SK-N-MC (cell line): ENCODE measurements at regions not wholly inside any gene's neighbourhood (a gene's known extent, or its start where the extent isn't known, plus 50 kb on each side); places are given as distances from the start of the nearest gene placed in this dataset.

Experiments used
- EZH2 ChIP-seq: fragments of 200-600 bp; sonication (generic); IDR thresholded peaks from one replicate; pipeline ENCODE4 v1.6.1; 2017; ENCODE audit warnings: antibody characterized with exemption
- POLR2AphosphoS5 ChIP-seq: IDR thresholded peaks from 2 replicates; pipeline ENCODE4 v1.6.1; 2012; ENCODE audit warnings: mild to moderate bottlenecking, low read depth, low read length, borderline replicate concordance

- TF ChIP-seq EZH2 = no peak
- peak; percentile 50; the same call in 1 of the 2 replicates for TF ChIP-seq POLR2AphosphoS5
These were observed 262.5 kb downstream of the TUSC1 start for GRCh38 chr9:25415718-25416117.
